Esophagus squamous epithelium (tissue), 5 donors: ENCODE measurements at regions not wholly inside any gene's neighbourhood (a gene's known extent, or its start where the extent isn't known, plus 50 kb on each side); places are given as distances from the start of the nearest gene placed in this dataset.

Source experiments
- DNase-seq: peaks from one replicate; lab custom pipeline; 2025; lab: John Stamatoyannopoulos, UW
- H3K27ac ChIP-seq, 4 donors: fragments of 200-600 bp; sonication (generic); one replicate each; pipeline ENCODE4 v1.5.1; 2016 to 2019; ENCODE audit warnings: mild to moderate bottlenecking in 1 of 4
- H3K27me3 ChIP-seq, 4 donors: fragments of 200-600 bp; sonication (generic); 1 replicate in 3 of 4; 2 replicates in 1 of 4; pipeline versions ENCODE4 v1.5.1 to v1.6.0; 2017 to 2021; ENCODE audit warnings: antibody characterized with exemption in 1 of 4
- H3K36me3 ChIP-seq, 3 donors: fragments of 200-600 bp; sonication (generic); one replicate each; pipeline ENCODE4 v1.5.1; 2016 to 2019
- H3K4me1 ChIP-seq, 3 donors: fragments of 200-600 bp; sonication (generic); one replicate each; pipeline ENCODE4 v1.5.1; 2017 to 2019
- H3K4me3 ChIP-seq, 4 donors: fragments of 200-600 bp; sonication (generic); 1 replicate in 3 of 4; 2 replicates in 1 of 4; pipeline ENCODE4 v1.5.1; 2016 to 2019; ENCODE audit warnings: mild to moderate bottlenecking in 2 of 4, moderate library complexity in 1 of 4
- H3K9me3 ChIP-seq, 3 donors: fragments of 200-600 bp; sonication (generic); one replicate each; pipeline ENCODE4 v1.5.1; 2016 to 2019
- CTCF ChIP-seq, 6 experiments: fragments of 450-650 bp in 4 of 6; fragments of 200-600 bp in 2 of 6; sonication (generic) in 2 of 6; IDR thresholded peaks; one replicate each; pipeline ENCODE4 v1.5.1; 2016 to 2019; ENCODE audit warnings: antibody characterized with exemption in 6 of 6, mild to moderate bottlenecking in 4 of 6, moderate library complexity in 4 of 6
- POLR2A ChIP-seq, 4 donors: fragments of 450-650 bp; IDR thresholded peaks; one replicate each; pipeline ENCODE4 v1.6.1; 2017; ENCODE audit warnings: antibody characterized with exemption in 4 of 4, mild to moderate bottlenecking in 4 of 4, moderate library complexity in 3 of 4
- WGBS, 2 donors: methylation state at CpG; one replicate each; pipeline ENCODE4 v1.1.5; 2018; 5-methylcytosine and 5-hydroxymethylcytosine counted together
- intact Hi-C: fragments of 100-400 bp; cut with DNase I; formaldehyde crosslinking; loops from one replicate; pipeline ENCODE4 v1.15.0; 2022
- donor health status: DM: yes; HTN: yes; CAD: no.

- DNase-seq: no peak
- Histone ChIP-seq H3K4me3 (no peak overlapping the region), H3K9me3 (peaks cover 0 to 20% (median 0%) of the 10 kb centered on the region in 3 donors), H3K27me3 (peaks cover 0 to 12% (median 0%) of the 10 kb centered on the region in 4 donors), H3K4me1 (no peaks in the 10 kb centered on the region), H3K27ac (no peak overlapping the region), H3K36me3 (no peaks in the 10 kb centered on the region)
- intact Hi-C loops: no loop called here
- WGBS, 2 donors: 65 to 84% methylated on average over 4 to 7 of the region's 8 CpGs
- TF ChIP-seq CTCF (IDR thresholded peaks at IDR 0.05) (no peak), POLR2A (IDR thresholded peaks at IDR 0.05) (no peak)
Observed at GRCh38 chr18:78658531-78658930, 321.1 kb upstream of the SALL3 start.

GRCh38 chr18:78659057-78659456 lies 320.6 kb upstream of the SALL3 start:
- TF ChIP-seq POLR2A (IDR thresholded peaks at IDR 0.05) (no peak), CTCF (IDR thresholded peaks at IDR 0.05) (no peak)
- WGBS, 2 donors: 88 to 100% methylated on average over 1 to 9 of the region's 14 CpGs
- intact Hi-C loops: no loop called here
- Histone ChIP-seq H3K4me3 (no peak overlapping the region), H3K9me3 (peaks cover 0 to 14% (median 0%) of the 10 kb centered on the region in 3 donors), H3K36me3 (no peaks in the 10 kb centered on the region), H3K27ac (no peak overlapping the region), H3K27me3 (peaks cover 0 to 12% (median 0%) of the 10 kb centered on the region in 4 donors), H3K4me1 (no peaks in the 10 kb centered on the region)
- no peak for DNase-seq

GRCh38 chr18:78659748-78660147 lies 319.9 kb upstream of the SALL3 start:
- no peak for TF ChIP-seq POLR2A (IDR thresholded peaks at IDR 0.05)
- TF ChIP-seq CTCF (IDR thresholded peaks at IDR 0.05): peak in 1 of 6 experiments; percentile 36
- no peak for DNase-seq
- intact Hi-C loops: no loop called here
- Histone ChIP-seq H3K9me3 (peaks cover 0 to 7% (median 0%) of the 10 kb centered on the region in 3 donors), H3K4me1 (no peaks in the 10 kb centered on the region), H3K4me3 (no peak overlapping the region), H3K27ac (no peak overlapping the region), H3K36me3 (no peaks in the 10 kb centered on the region), H3K27me3 (peaks cover 0 to 12% (median 0%) of the 10 kb centered on the region in 4 donors)
- 42 to 55% methylated on average over 9 to 11 of the region's 16 CpGs for WGBS, 2 donors

GRCh38 chr18:78660311-78660710 lies 319.3 kb upstream of the SALL3 start:
- Histone ChIP-seq H3K36me3 (no peaks in the 10 kb centered on the region), H3K9me3 (peaks cover 0 to 2% (median 0%) of the 10 kb centered on the region in 3 donors), H3K4me3 (no peak overlapping the region), H3K27me3 (peaks cover 0 to 12% (median 0%) of the 10 kb centered on the region in 4 donors), H3K27ac (no peak overlapping the region), H3K4me1 (no peaks in the 10 kb centered on the region)
- intact Hi-C loops: no loop called here
- no peak for DNase-seq
- no peak for TF ChIP-seq POLR2A (IDR thresholded peaks at IDR 0.05)
- TF ChIP-seq CTCF (IDR thresholded peaks at IDR 0.05): no peak
- 76 to 77% methylated on average over 5 to 10 of the region's 10 CpGs for WGBS, 2 donors

GRCh38 chr18:78661316-78661715 lies 318.3 kb upstream of the SALL3 start:
- WGBS, 2 donors: 88 to 96% methylated on average over 3 to 9 of the region's 9 CpGs
- no peaks in the 10 kb centered on the region for H3K9me3 ChIP-seq
- no peaks in the 10 kb centered on the region for H3K4me1 ChIP-seq
- no peak for DNase-seq
- no peak overlapping the region for H3K4me3 ChIP-seq
- no peak for TF ChIP-seq CTCF (IDR thresholded peaks at IDR 0.05)
- no peak for TF ChIP-seq POLR2A (IDR thresholded peaks at IDR 0.05)
- H3K27me3 ChIP-seq: peaks cover 0 to 12% (median 0%) of the 10 kb centered on the region in 4 donors
- intact Hi-C loops: no loop called here
- H3K36me3 ChIP-seq: no peaks in the 10 kb centered on the region
- no peak overlapping the region for H3K27ac ChIP-seq
